Endothelial cell of umbilical vein (primary cell): ENCODE measurements at regions not wholly inside any gene's neighbourhood (a gene's known extent, or its start where the extent isn't known, plus 50 kb on each side); places are given as distances from the start of the nearest gene placed in this dataset.

Experiments used
- BruUV-seq: library from RNA; stranded (reverse); fragments of 400-500 nt; replicated peaks from 2 replicates; lab custom pipeline; 2021; lab: Mats Ljungman, UMichigan
- CTCF ChIA-PET: fragments of 300-600, 350-600 bp; sonication (Branson Sonifier 250); formaldehyde crosslinking; loops from one replicate; lab custom pipeline; 2021; ENCODE audit warnings: antibody characterized with exemption, inconsistent platforms; lab: Charles Lee
- POLR2A ChIA-PET: fragments of 300-600, 350-600 bp; sonication (Branson Sonifier 250); formaldehyde crosslinking; loops from one replicate; lab custom pipeline; 2021; ENCODE audit warnings: antibody characterized with exemption, inconsistent platforms; lab: Charles Lee
- DNase-seq: peaks from one replicate; pipeline ENCODE4 v3.0.0-alpha.2; 2011; ENCODE audit warnings: low read depth, low spot score
- FAIRE-seq: peaks from 2 replicates; lab custom pipeline; 2011; peaks lifted over from hg19 to GRCh38; lab: Jason Lieb, UNC
- H2AFZ ChIP-seq: 2 replicates; pipeline ENCODE4 v1.6.0; 2012; ENCODE audit warnings: low read depth, low read length, control low read depth, inconsistent platforms
- H3K27ac ChIP-seq: 2 replicates; pipeline ENCODE4 v1.5.1; 2011; ENCODE audit warnings: low read depth, mild to moderate bottlenecking, control low read depth, low read length, moderate library complexity; ENCODE audit not compliant: insufficient read depth
- H3K27me3 ChIP-seq, 2 experiments: 2 replicates each; pipeline versions ENCODE4 v1.6.0 to v1.6.1; 2011; ENCODE audit warnings: low read length in 2 of 2, mixed read lengths in 1 of 2; ENCODE audit not compliant: control insufficient read depth in 2 of 2, insufficient read depth in 2 of 2
- H3K36me3 ChIP-seq, 2 experiments: 2 replicates in 1 of 2; 3 replicates in 1 of 2; pipeline ENCODE4 v1.5.1; 2011; ENCODE audit warnings: low read length in 2 of 2, mild to moderate bottlenecking in 1 of 2, moderate library complexity in 1 of 2; ENCODE audit not compliant: control insufficient read depth in 2 of 2, insufficient read depth in 2 of 2; ENCODE audit errors: extremely low read depth in 1 of 2
- H3K4me1 ChIP-seq: 3 replicates; pipeline ENCODE4 v1.5.1; 2011; ENCODE audit warnings: mild to moderate bottlenecking, low read length; ENCODE audit not compliant: control insufficient read depth, insufficient read depth; ENCODE audit errors: extremely low read depth
- H3K4me2 ChIP-seq: 2 replicates; pipeline ENCODE4 v1.6.1; 2011; ENCODE audit warnings: low read length, control low read depth, mixed read lengths; ENCODE audit not compliant: insufficient read depth
- H3K4me3 ChIP-seq, 3 experiments: fragments of 200-600 bp in 1 of 3; sonication (generic), shearing (Covaris generic) in 1 of 3; replicated peaks in 1 of 3; 2 replicates each; pipeline ENCODE4 v1.5.1; 2011 to 2016; ENCODE audit warnings: control low read depth in 3 of 3, low read length in 3 of 3, mild to moderate bottlenecking in 2 of 3, inconsistent platforms in 1 of 3, low read depth in 1 of 3, moderate library complexity in 1 of 3; ENCODE audit not compliant: insufficient read depth in 1 of 3
- H3K79me2 ChIP-seq: 2 replicates; pipeline ENCODE4 v1.6.0; 2012; ENCODE audit warnings: low read length, inconsistent platforms; ENCODE audit not compliant: control insufficient read depth, insufficient read depth
- H3K9ac ChIP-seq: replicated peaks from 2 replicates; pipeline ENCODE3; 2011; ENCODE audit warnings: low read length, control low read depth; ENCODE audit not compliant: insufficient read depth; ENCODE audit errors: extremely low read depth
- H3K9me1 ChIP-seq: replicated peaks from 3 replicates; pipeline ENCODE4 v1.6.0; 2011; ENCODE audit warnings: mild to moderate bottlenecking, low read length; ENCODE audit not compliant: control insufficient read depth, insufficient read depth; ENCODE audit errors: extremely low read depth
- H3K9me3 ChIP-seq: replicated peaks from 2 replicates; pipeline ENCODE4 v1.5.1; 2012; ENCODE audit warnings: low read length, inconsistent platforms; ENCODE audit not compliant: control insufficient read depth, insufficient read depth
- H4K20me1 ChIP-seq: replicated peaks from 2 replicates; pipeline ENCODE3; 2011; ENCODE audit warnings: mild to moderate bottlenecking, low read length; ENCODE audit not compliant: control insufficient read depth, insufficient read depth; ENCODE audit errors: extremely low read depth
- EZH2 ChIP-seq: IDR thresholded peaks from 2 replicates; pipeline ENCODE4 v1.6.1; 2012; ENCODE audit warnings: borderline replicate concordance, low read depth, mild to moderate bottlenecking, moderate library complexity, low read length, inconsistent platforms; ENCODE audit not compliant: severe bottlenecking
- FOS ChIP-seq: IDR thresholded peaks from 2 replicates; pipeline ENCODE4 v1.6.1; 2011; ENCODE audit warnings: mild to moderate bottlenecking, low read length, moderate library complexity, borderline replicate concordance; ENCODE audit not compliant: insufficient read depth
- GATA2 ChIP-seq: IDR thresholded peaks from 2 replicates; pipeline ENCODE4 v1.7.0; 2011; ENCODE audit warnings: low read depth, mild to moderate bottlenecking, moderate library complexity, mixed read lengths, low read length; ENCODE audit not compliant: insufficient read length, insufficient read depth
- JUN ChIP-seq: IDR thresholded peaks from 2 replicates; pipeline ENCODE4 v1.6.1; 2011; ENCODE audit warnings: borderline replicate concordance, low read depth; ENCODE audit not compliant: insufficient read length, insufficient read depth
- MAX ChIP-seq: IDR thresholded peaks from 2 replicates; pipeline ENCODE4 v1.6.1; 2011; ENCODE audit not compliant: insufficient read depth, insufficient read length
- MYC ChIP-seq: IDR thresholded peaks from one replicate; pipeline ENCODE4 v1.6.1; 2011; ENCODE audit warnings: mild to moderate bottlenecking, low read depth, low read length
- dilution Hi-C: fragments of 300-500 bp; cut with MboI; formaldehyde crosslinking; loops from one replicate; pipeline ENCODE4 v1.15.0; 2019; ENCODE audit warnings: low sequenced_read_pairs; ENCODE audit not compliant: extremely low pct_ligation_motif_present
- intact Hi-C: fragments of 100-400 bp; cut with micrococcal nuclease; formaldehyde crosslinking; loops from one replicate; pipeline ENCODE4 v1.10.0; 2022
- TF ChIP-seq, protein P1 (sequence below), 2 donors: IDR thresholded peaks; 1 replicate in 1 of 2; 2 replicates in 1 of 2; pipeline ENCODE4 v1.5.1; 2011; ENCODE audit warnings: low read length in 2 of 2, mild to moderate bottlenecking in 2 of 2, moderate library complexity in 2 of 2, control low read depth in 1 of 2, inconsistent platforms in 1 of 2, low read depth in 1 of 2; ENCODE audit not compliant: insufficient read depth in 1 of 2; ENCODE audit errors: extremely low read depth in 1 of 2

GRCh38 chr1:57803586-57803985, 379.7 kb upstream of the DAB1 start:
- H4K20me1 ChIP-seq: no peaks in the 10 kb centered on the region
- no peak overlapping the region for H3K27ac ChIP-seq
- H3K4me2 ChIP-seq: no peak overlapping the region
- no peak overlapping the region for H3K9ac ChIP-seq
- DNase-seq (no peak), FAIRE-seq (no peak)
- no peaks in the 10 kb centered on the region for H3K4me1 ChIP-seq
- BruUV-seq: no TSS peak
- no peaks in the 10 kb centered on the region for H3K36me3 ChIP-seq
- no peak overlapping the region for H2AFZ ChIP-seq
- H3K9me3 ChIP-seq: peaks cover 2% of the 10 kb centered on the region
- CTCF ChIA-PET: no interaction called here
- TF ChIP-seq EZH2 (no peak), FOS (no peak), JUN (no peak), MAX (no peak), GATA2 (no peak), MYC (no peak)
- TF ChIP-seq, protein P1, sequence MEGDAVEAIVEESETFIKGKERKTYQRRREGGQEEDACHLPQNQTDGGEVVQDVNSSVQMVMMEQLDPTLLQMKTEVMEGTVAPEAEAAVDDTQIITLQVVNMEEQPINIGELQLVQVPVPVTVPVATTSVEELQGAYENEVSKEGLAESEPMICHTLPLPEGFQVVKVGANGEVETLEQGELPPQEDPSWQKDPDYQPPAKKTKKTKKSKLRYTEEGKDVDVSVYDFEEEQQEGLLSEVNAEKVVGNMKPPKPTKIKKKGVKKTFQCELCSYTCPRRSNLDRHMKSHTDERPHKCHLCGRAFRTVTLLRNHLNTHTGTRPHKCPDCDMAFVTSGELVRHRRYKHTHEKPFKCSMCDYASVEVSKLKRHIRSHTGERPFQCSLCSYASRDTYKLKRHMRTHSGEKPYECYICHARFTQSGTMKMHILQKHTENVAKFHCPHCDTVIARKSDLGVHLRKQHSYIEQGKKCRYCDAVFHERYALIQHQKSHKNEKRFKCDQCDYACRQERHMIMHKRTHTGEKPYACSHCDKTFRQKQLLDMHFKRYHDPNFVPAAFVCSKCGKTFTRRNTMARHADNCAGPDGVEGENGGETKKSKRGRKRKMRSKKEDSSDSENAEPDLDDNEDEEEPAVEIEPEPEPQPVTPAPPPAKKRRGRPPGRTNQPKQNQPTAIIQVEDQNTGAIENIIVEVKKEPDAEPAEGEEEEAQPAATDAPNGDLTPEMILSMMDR (IDR thresholded peaks at IDR 0.05; ENCODE audit: extremely low read depth in 1 of 2, insufficient read depth in 1 of 2, low read depth in 1 of 2, low read length in 2 of 2): no peak
- no peaks in the 10 kb centered on the region for H3K79me2 ChIP-seq
- POLR2A ChIA-PET: no interaction called here
- H3K4me3 ChIP-seq: no peak overlapping the region
- intact Hi-C loops: no loop called here
- no peaks in the 10 kb centered on the region for H3K9me1 ChIP-seq
- no peaks in the 10 kb centered on the region for H3K27me3 ChIP-seq
- dilution Hi-C loops: no loop called here
